GM23338 (cell line): ENCODE measurements at regions not wholly inside any gene's neighbourhood (a gene's known extent, or its start where the extent isn't known, plus 50 kb on each side); places are given as distances from the start of the nearest gene placed in this dataset.

ENCODE experiments used
- ATAC-seq: fragments of 200-7000 bp; cut with Tn5 transposase; 3 replicates; pipeline ENCODE4 v1.9.1; 2020
- DNase-seq: peaks from one replicate; pipeline ENCODE4 v3.0.0-alpha.2; 2015; ENCODE audit warnings: low spot score
- H2AFZ ChIP-seq: fragments of 200-600 bp; sonication (generic); 2 replicates; pipeline ENCODE4 v1.8.0; 2016; ENCODE audit warnings: antibody characterized with exemption, mild to moderate bottlenecking, moderate library complexity
- H3F3A ChIP-seq: fragments of 200-600 bp; sonication (generic); replicated peaks from 2 replicates; pipeline ENCODE4 v1.8.0; 2017; ENCODE audit warnings: antibody characterized with exemption, mixed run types, low read depth
- H3K27ac ChIP-seq: fragments of 200-600 bp; sonication (generic); 2 replicates; pipeline ENCODE4 v1.6.1; 2016; ENCODE audit warnings: low read depth
- H3K27me3 ChIP-seq: fragments of 200-600 bp; sonication (generic); 2 replicates; pipeline ENCODE4 v1.8.0; 2016; ENCODE audit warnings: mild to moderate bottlenecking, mixed run types, moderate library complexity; ENCODE audit not compliant: insufficient read depth
- H3K36me3 ChIP-seq: fragments of 200-600 bp; sonication (generic); 2 replicates; pipeline ENCODE4 v1.8.0; 2016; ENCODE audit warnings: mild to moderate bottlenecking; ENCODE audit not compliant: insufficient read depth
- H3K4me1 ChIP-seq: fragments of 200-600 bp; sonication (generic); 2 replicates; pipeline ENCODE4 v1.8.0; 2016; ENCODE audit warnings: mild to moderate bottlenecking, moderate library complexity; ENCODE audit not compliant: insufficient read depth
- H3K4me2 ChIP-seq: fragments of 200-600 bp; sonication (generic); 2 replicates; pipeline ENCODE4 v1.7.1; 2017; ENCODE audit warnings: mixed run types
- H3K4me3 ChIP-seq: fragments of 200-600 bp; sonication (generic); 2 replicates; pipeline ENCODE4 v1.6.1; 2016; ENCODE audit warnings: mixed run types
- H3K79me2 ChIP-seq: fragments of 200-600 bp; sonication (generic); replicated peaks from 2 replicates; pipeline ENCODE4 v1.8.0; 2017; ENCODE audit warnings: mild to moderate bottlenecking; ENCODE audit not compliant: insufficient read depth
- H3K9me2 ChIP-seq: fragments of 200-600 bp; sonication (generic); 2 replicates; pipeline ENCODE4 v1.8.0; 2017; ENCODE audit not compliant: insufficient read depth
- H4K20me1 ChIP-seq: fragments of 200-600 bp; sonication (generic); replicated peaks from 2 replicates; pipeline ENCODE4 v1.8.0; 2017; ENCODE audit warnings: mild to moderate bottlenecking; ENCODE audit not compliant: insufficient read depth
- H3K27ac Mint-ChIP-seq: 2 replicates; pipeline ENCODE4 v1.8.0; 2020; ENCODE audit warnings: inconsistent platforms, mild to moderate bottlenecking, moderate library complexity, mixed read lengths
- H3K27me3 Mint-ChIP-seq: 3 replicates; pipeline ENCODE4 v1.8.0; 2022; ENCODE audit warnings: low read depth, mild to moderate bottlenecking, moderate library complexity, mixed read lengths, inconsistent platforms; ENCODE audit not compliant: insufficient read depth, poor library complexity
- H3K36me3 Mint-ChIP-seq: 3 replicates; pipeline ENCODE4 v1.8.0; 2021; ENCODE audit warnings: low read depth, mild to moderate bottlenecking, inconsistent platforms, moderate library complexity, mixed read lengths
- H3K4me1 Mint-ChIP-seq: 3 replicates; pipeline ENCODE4 v1.8.0; 2020; ENCODE audit warnings: mild to moderate bottlenecking, inconsistent platforms, mixed read lengths
- H3K4me3 Mint-ChIP-seq: 3 replicates; pipeline ENCODE4 v1.8.0; 2021; ENCODE audit warnings: moderate library complexity, mild to moderate bottlenecking, inconsistent platforms, mixed read lengths
- H3K9me3 Mint-ChIP-seq: 3 replicates; pipeline ENCODE4 v1.8.0; 2020; ENCODE audit warnings: moderate library complexity, mild to moderate bottlenecking, inconsistent platforms, mixed read lengths
- CREB1 ChIP-seq: fragments of 250-450 bp; sonication (Bioruptor Pico); IDR thresholded peaks from 2 replicates; pipeline ENCODE4 v1.5.0; 2020; ENCODE audit warnings: low read depth, mild to moderate bottlenecking, moderate library complexity
- CTCF ChIP-seq, 2 experiments: fragments of 200-600 bp in 1 of 2; sonication (generic) in 1 of 2; conservative IDR thresholded peaks; 2 replicates each; pipeline versions ENCODE4 v1.5.1 to v1.6.1; 2016 to 2017; ENCODE audit warnings: antibody characterized with exemption in 2 of 2, low read depth in 2 of 2, mild to moderate bottlenecking in 2 of 2, moderate library complexity in 1 of 2
- EZH2 ChIP-seq: fragments of 200-600 bp; sonication (generic); IDR thresholded peaks from one replicate; pipeline ENCODE4 v1.8.0; 2017; ENCODE audit warnings: antibody characterized with exemption, mild to moderate bottlenecking, low read depth; ENCODE audit not compliant: unreplicated experiment
- EZH2phosphoT487 ChIP-seq: fragments of 200-600 bp; sonication (generic); IDR thresholded peaks from one replicate; pipeline ENCODE4 v1.8.1; 2018; ENCODE audit warnings: antibody characterized with exemption; ENCODE audit not compliant: unreplicated experiment
- NANOG ChIP-seq: IDR thresholded peaks from 2 replicates; pipeline ENCODE4 v1.6.1; 2016; ENCODE audit warnings: antibody characterized with exemption, borderline replicate concordance
- POLR2AphosphoS5 ChIP-seq: IDR thresholded peaks from 2 replicates; pipeline ENCODE4 v1.6.1; 2016; ENCODE audit warnings: antibody characterized with exemption, low read depth
- REST ChIP-seq: IDR thresholded peaks from one replicate; pipeline ENCODE4 v1.6.1; 2018; ENCODE audit warnings: antibody characterized with exemption; ENCODE audit not compliant: unreplicated experiment
- STAT1 ChIP-seq: IDR thresholded peaks from one replicate; pipeline ENCODE4 v1.6.1; 2016; ENCODE audit warnings: antibody characterized with exemption; ENCODE audit not compliant: unreplicated experiment

- TF ChIP-seq POLR2AphosphoS5 = no peak
- no peak for TF ChIP-seq NANOG
- no peak for TF ChIP-seq EZH2
- TF ChIP-seq EZH2phosphoT487 = no peak
- no peak for TF ChIP-seq CTCF (conservative IDR thresholded peaks at IDR 0.05; ENCODE audit: low read depth in 2 of 2)
- TF ChIP-seq CREB1 (CRISPR knock-in tag) = no peak
- TF ChIP-seq REST = no peak
Observed at GRCh38 chr1:79688932-79689331, 682.4 kb upstream of the ADGRL4 start (continued).

- Histone ChIP-seq H3K79me2 (no peaks in the 10 kb centered on the region), H3K4me2 (no peak overlapping the region), H3K36me3 (no peaks in the 10 kb centered on the region), H2AFZ (no peak overlapping the region), H3K4me3 (no peak overlapping the region), H3F3A (no peaks in the 10 kb centered on the region), H3K27me3 (no peaks in the 10 kb centered on the region), H3K27ac (no peak overlapping the region), H3K4me1 (no peaks in the 10 kb centered on the region), H4K20me1 (no peaks in the 10 kb centered on the region), H3K9me2 (peaks cover 14% of the 10 kb centered on the region; the same call in 1 of the 2 replicates)
- Mint-ChIP-seq H3K27ac (no peak overlapping the region), H3K9me3 (peaks cover 10% of the 10 kb centered on the region; the same call in 2 of the 3 replicates), H3K27me3 (peaks cover 7% of the 10 kb centered on the region), H3K4me3 (no peak overlapping the region), H3K4me1 (no peaks in the 10 kb centered on the region; the same call in 2 of the 3 replicates), H3K36me3 (peaks cover 4% of the 10 kb centered on the region; the same call in 1 of the 3 replicates)
- ATAC-seq (no peak), DNase-seq (no peak)
- no peak for TF ChIP-seq EZH2phosphoT487
- TF ChIP-seq STAT1 = no peak
- no peak for TF ChIP-seq REST
Observed at GRCh38 chr1:79683420-79683819, 676.9 kb upstream of the ADGRL4 start.
